HG02588 (cell line): ENCODE measurements at regions not wholly inside any gene's neighbourhood (a gene's known extent, or its start where the extent isn't known, plus 50 kb on each side); places are given as distances from the start of the nearest gene placed in this dataset.
"Not testable (repeated sequence)": the region's sequence is repeated elsewhere in the genome, so short reads cannot be mapped to it uniquely, and the experiment has no call there.

Source experiments
- ATAC-seq: cut with Tn5 transposase; IDR thresholded peaks from one replicate; pipeline ENCODE4 v1.9.1; 2021; ENCODE audit warnings: mild to moderate bottlenecking, moderate library complexity; ENCODE audit not compliant: unreplicated experiment

DNA sequence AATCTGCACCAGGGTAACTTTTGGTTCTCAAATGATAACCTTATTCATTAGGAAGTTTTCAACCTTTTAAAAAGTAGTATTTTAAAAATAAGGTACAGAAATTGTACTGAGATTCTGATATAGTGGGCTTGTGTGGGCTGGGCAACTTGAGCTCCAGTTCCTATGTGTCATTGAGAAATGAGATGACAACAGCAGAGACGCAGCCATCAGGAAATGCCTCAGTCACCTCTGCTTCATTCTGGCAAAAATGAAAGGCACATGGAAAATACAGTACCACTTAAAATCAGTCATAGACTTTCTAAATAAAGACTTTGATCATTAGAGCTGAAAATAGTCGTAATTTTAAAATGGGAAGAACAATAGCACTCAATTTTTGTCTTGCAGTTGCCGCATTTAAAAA lies 480.2 kb downstream of the PLK2 start:
- no peak for ATAC-seq

DNA sequence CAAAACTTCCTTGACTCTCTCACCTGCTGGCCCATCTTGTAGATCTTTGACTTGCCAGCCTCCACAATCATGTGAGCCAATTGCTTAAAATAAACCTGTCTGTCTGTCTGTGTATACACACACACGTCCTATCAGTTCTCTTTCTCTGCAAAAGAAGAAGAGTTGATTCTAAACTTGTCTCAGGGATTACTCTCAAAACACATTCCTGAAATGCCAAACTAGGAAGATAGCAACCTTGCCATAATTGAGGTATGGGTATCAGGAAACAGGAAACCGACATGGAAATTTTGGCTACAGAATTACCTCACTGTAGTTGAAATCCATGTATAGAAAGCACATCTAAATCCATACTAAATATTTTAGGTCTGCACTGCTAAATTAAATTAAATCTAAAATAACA lies 483.4 kb downstream of the PLK2 start:
- ATAC-seq = no peak

DNA sequence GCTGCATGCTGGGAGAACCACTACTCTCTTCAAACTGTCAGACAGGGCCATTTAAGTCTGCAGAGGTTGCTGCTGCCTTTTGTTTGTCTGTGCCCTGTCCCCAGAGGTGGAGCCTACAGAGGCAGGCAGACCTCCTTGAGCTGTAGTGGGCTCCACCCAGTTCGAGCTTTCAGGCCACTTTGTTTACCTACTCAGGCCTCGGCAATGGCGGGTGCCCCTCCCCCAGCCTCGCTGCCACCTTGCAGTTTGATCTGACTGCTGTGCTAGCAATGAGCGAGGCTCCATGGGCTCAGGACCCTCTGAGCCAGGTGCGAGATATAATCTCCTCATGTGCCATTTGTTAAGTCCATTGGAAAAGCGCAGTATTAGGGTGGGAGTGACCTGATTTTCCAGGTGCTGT lies 487.8 kb downstream of the PLK2 start:
- ATAC-seq = not testable (repeated sequence)

DNA sequence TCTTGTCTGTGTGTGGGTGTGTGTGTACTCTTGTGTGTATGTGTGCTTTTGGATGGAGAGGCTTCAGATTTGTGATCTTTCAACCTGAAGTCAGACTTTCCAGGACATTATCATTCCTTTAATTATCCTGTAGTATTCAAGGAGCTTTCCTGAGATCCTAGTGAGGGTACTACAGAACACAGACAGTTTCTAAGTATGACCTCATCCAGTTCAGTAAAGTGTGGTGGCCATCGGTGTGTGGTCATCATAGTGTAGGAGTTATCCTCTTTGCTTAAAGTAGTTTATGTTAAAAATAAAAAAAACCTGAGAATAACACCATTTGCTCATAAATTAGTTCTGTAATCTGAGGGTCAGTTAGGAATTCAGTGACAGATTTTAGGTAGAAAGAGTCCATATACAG lies 478.0 kb upstream of the ACTBL2 start:
- ATAC-seq = no peak

DNA sequence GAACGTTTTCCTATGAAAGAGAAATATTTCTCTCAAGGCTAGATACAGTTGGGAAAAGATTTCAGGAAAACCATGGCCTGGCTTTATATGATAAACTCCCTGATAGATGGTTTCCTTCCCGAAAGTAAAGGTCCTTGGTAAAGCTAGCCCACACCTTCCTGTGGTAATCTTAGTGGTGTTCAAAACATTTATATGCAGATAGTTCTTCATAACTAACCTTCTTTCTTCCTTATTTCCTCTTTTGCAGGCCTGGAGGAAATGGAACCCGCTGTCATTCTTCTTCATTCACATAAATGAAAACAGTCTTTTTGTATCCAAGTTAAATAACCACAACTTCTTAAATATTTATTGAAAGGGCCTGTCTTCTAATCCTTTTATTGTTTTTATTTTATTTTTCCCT lies 474.0 kb upstream of the ACTBL2 start:
- no peak for ATAC-seq

DNA sequence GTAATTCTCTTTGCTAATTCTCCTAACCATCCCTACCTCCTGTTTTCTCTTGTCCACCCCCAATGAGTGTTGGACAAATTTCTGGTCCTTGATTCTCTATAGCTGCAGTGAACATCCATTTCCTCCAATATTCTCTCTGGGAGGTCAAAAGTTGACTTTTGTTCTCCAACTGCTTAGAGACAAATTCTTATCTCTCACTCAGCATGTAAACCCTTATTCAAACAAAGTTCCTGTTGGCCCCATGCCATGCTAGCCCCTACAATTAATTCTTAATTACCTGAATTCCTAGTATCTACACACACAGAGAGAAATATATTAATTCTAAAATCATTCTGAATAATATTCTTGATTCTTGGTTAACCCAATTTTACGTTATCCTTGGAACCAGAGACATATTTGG lies 472.9 kb upstream of the ACTBL2 start:
- ATAC-seq = no peak

DNA sequence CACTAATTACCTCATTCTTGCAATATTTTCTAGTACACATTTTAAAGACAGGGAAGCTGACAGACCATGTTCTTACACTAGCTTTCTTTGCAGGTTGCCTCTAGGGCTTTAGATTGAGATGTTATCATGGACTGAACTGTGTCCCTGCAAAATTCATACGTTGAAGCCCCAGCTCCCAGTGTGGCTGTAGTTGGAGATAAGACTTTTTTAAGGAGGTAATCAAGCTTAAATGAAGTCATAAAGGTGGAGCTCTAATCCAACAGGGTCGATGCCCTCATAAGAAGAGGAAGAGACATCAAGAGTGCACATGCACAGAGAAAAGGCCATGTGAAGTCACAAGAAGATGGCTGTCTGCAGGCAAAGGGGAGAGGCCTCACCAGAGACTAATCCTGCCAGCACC lies 471.2 kb upstream of the ACTBL2 start:
- ATAC-seq = no peak

DNA sequence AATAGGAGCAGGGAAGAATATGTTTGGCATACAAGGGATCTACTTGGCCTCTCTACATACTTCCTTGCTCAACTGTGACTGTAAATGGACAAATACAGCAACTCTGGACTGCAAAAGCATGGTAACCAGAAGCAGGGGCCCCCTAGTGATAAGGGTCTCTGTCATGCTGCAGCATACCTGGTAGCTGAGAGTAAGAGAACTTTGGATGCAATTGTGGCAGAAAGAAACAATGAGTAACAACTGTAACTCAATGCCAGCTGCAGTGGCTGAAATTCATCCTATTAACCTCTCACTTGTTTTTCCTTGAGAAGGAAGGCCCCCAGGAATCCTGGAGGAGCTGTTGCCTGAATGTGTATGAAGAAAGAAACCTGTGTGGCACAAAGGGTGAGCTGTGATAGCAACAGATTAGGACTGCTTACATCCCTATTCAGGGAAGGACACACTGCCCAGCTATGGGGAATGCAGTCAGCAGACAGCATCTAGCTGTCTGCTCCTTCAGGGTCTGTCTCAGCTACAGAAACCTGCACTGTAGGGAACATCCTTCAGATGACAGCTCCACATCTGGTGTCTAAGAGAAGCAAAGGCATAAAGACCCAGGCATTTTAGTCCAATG lies 468.1 kb upstream of the ACTBL2 start:
- no peak for ATAC-seq

DNA sequence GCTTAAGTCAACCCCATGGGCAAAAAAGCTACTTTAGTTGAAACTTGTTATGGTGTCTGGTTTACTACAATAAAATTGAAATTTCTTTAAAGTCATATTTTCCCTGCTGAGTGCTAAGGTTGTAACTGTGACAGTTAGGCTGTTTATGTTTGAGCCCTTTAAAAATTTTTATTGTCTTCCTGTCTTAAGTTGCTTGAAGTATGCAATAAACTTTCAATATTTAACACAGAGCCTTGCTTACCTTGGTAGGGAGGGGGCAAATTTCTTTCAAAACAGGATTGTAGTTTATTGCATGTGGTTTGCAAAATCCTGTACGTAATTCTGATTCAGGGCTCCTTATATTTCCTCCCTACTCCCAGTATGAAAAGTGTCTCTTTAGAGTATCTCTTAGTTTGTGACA lies 465.5 kb upstream of the ACTBL2 start:
- no peak for ATAC-seq

DNA sequence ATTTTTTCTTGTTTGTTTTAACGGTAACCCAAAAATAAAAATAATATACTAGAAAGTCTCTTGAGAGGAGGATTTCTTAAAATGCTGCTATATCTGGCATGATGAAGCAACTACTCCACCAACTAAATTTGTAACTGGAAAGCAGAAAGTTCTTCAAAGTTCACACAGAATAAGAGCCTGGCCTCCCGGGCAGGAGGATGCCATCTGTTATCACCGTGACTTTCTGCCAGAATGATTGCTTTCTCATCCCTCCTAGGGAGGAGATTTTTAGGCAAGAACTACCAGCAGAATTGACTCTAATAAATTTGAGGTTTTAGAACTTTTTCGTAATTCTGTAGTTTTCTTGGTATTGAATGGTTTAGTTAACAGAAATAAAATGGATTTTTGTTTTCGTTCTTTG lies 464.6 kb upstream of the ACTBL2 start:
- ATAC-seq = no peak

DNA sequence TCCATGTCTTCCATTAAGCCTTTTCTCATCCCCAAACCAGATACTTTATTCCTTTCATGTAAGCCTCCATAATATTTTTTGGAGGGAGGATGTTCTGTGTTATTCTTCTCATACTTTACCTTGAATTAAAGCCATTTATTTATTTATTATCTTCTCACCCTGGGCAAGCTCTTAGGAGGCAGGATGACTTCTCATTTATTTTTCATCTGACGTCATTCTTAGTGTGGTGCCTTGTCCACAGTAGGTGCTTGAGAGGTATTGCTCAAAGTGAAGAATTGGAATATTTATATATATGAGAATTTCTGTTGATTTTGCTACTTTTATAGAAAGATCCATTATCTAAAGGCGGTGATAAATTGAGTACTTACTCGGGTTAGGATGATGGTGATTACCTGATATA lies 458.3 kb upstream of the ACTBL2 start:
- no peak for ATAC-seq

DNA sequence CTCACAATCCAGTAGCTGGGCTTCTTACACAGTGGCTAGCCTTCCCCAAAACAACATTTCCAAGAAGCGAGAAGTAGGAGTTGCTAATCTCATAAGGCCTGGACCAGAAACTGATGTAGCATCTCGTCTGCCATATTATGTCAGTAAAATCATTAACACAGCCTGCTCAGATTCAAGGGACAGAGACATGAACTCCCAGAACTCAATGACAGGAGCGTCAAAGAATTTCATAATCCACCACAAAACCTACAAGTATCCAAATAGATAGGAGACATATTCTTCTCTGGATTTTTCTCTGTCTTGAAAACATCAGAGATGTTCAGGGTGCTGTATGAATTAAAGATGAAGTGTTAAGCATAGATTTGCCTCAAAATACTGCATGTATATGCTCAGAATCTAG lies 457.6 kb upstream of the ACTBL2 start:
- no peak for ATAC-seq

DNA sequence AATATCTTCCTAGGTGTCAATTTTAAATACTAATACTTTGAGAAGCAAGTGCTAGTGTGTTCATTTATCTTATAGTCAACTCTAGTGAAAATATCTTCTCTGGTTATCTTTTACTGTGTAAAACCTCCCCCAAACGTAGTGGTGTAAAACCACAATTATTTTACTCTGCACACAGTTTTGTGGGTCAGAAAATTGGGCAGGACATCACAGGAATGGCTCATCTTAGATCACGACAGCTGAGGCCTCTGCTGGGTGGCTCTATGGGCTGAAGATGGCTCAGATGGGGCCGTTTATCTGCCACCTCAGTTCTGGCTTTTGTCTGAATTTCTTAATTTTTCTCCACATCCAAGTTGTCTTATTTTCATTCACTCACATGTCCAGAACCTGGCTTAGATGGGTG lies 457.2 kb upstream of the ACTBL2 start:
- no peak for ATAC-seq

DNA sequence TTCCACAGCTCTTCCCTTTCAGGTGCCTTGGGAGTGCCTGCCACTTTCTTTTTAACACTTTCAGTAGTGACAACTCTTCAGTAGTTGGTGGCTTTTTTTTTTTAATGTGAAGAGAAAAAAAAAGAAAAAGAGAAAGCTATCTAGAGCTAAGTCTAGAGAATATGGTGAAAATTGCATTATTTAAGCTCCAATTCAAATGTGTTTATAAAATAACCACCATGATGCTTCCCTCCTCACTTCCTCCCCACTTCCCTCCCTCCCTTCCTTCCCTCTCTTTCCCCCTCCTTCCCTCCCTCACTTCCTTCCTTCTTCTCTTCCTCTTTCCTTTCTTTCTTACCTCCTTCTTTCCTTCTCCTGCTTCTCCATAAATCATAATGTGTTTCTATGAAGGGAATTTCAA lies 456.7 kb upstream of the ACTBL2 start:
- no peak for ATAC-seq

DNA sequence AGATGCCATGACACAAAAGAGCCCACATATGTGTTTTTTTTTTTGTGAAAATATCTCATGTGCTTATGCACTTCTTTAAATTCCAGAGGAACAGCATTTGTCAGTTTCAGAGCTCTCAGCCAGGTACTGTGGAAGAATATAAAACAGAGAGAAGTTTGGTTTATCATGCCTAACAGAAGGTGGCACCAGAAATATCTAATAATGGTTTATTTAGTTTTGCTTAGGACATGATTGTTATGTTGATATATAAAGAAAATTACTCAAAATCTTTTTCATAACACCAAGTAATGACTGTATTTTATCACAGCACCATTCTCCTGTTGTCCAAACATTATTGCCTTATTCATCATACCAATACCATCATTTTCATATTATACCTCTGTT lies 455.6 kb upstream of the ACTBL2 start:
- ATAC-seq = no peak

DNA sequence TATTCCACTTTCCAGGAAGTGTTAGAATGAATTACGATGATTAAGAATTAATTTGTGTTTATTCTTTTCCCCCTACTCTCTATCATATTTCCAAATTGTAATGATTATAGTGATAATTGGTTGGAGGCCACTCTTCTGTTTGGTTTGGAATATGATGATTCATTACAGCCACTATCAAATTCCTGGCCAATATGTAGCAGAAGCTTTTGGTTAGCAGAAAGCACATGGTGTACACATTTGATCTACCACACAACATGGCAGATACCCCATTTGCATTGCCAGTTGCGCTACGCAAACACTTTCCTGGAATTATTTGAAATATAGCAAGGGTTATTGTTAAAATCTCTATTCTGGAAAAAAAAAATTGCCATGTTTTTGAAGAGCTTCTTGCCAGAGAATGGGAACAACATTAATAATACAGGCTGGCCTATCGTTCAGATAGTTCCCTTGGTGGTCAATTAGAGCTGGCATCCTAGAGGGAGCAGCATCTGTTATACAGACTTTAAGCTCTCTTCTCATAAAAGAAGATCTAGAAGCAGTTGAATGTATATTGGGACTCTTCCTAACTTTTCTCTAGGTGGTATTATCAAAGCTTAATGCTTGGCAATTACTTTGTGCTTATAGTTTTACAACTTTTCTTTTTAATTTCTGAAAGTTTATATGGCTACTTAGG lies 455.0 kb upstream of the ACTBL2 start:
- no peak for ATAC-seq

DNA sequence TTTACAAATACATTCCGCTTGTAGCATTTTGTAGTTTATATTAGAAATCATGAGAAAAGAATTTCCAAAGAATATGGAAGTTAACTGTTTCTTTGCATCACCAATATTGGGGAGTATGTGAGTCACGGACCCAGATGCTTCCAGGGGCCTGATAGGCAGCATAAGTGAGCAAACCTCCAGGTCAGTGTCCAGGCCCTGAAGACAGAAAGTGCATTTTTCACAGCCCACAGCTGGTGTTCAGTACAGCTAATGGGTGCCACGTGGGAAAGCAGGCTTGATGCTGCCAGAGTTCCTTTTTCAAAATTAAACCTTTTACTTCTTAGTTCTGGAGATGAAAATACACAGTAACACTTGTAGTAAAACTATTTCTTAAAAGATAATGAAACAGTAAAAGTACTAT lies 454.4 kb upstream of the ACTBL2 start:
- ATAC-seq = no peak

DNA sequence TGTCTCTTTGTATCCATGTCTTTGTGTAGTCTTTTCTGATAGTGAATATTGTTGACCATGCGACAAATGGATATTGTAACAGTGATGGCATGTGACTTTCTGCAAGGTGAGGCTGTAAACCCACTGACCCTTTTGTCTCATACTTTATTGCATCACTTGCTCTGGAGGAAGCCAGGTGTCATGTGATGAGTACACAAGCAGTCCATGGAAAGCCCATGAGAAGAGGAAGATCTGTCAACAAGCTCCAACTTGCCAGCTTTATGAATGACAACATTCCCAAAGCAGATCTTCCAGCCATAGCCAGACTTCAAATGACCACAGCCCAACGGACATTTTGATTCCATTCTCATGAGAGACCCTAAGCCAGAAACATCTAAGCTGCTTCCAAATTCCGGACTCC lies 450.1 kb upstream of the ACTBL2 start:
- ATAC-seq = no peak

DNA sequence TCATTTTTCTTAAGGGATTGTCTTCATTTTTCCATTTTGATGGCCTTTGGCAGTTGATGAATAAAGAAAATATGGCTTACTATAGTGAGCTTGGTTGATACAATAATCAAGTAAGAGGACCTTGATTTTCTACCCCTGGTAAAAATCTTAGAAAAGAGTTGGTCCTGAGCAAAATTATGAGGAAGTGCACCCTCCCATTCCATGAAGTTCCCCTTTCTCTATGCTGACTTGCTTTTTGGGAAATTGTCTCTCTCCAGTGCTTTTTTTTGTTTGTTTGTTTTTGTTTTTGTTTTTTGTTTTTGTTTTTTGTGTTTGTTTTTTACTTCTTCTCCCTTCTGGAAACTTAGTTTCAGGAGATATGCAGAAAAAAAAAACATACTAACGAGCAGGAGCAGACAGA lies 449.2 kb upstream of the ACTBL2 start:
- ATAC-seq = no peak

DNA sequence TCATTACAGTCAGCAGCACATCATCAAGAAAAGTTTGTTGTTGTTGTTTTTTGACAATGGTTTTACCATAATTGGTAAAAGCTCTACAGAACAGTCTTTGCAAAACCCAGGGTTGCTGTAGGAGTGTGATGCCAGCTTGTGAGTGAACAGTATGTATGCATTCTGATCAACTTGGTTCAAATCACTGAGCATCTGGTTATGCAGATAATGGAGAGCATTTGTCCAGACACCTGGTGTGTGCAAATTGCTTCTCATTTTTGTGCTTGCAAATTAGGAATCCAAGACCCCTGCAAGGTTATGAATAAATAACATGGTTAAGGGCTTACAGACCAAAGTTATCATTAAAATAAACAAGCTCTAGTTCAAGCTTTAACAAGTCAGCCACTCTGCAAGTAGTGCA lies 448.7 kb upstream of the ACTBL2 start:
- no peak for ATAC-seq

DNA sequence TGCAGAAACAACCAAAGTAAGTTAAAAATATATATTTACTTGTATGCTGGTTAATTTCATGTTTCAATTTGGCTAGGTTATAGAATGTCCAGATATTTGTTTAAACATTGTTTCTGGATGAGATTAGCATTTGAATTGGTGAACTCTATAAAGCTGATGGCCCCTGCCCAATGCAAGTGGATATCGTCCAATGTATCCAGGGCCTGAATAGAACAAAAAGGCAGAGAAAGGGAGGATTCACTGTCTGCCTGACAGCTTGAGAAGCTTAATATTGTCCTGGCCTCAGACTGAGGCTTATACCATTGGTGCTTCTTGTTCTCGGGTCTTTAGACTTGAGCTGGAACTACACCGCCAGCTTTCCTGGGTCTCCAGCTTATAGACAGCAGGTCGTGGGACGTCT lies 446.7 kb upstream of the ACTBL2 start:
- ATAC-seq = no peak

DNA sequence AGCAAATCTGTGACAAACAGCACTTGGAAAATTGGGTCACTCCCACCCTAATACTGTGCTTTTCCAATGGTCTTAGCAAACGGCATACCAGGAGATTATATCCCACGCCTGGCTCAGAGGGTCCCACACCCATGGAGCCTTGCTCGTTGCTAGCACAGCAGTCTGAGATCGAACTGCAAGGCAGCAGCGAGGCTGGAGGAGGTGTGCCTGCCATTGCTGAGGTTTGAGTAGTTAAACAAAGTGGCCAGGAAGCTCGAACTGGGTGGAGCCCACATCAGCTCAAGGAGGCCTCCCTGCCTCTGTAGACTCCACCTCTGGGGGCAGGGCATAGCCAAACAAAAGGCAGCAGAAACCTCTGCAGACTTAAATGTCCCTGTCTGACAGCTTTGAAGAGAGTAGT lies 440.5 kb upstream of the ACTBL2 start:
- ATAC-seq = not testable (repeated sequence)

DNA sequence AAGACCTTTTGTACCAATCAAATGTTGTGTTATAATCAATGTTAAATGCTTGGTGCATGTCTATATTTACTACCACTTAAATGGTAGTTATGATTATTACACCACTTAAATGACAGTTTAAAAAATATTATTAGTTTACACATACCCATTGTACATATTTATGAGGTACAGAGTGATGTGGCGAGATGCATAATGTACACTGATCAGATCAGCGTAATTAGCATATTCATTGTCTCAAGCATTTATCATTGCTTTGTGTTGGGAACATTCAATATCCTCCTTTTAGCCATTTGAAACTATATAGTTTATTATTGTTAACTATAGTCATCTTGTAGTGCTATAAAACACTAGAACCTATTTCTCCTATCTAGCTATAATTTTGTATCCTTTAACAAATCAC lies 434.4 kb upstream of the ACTBL2 start:
- ATAC-seq = no peak
